Right lobe of liver (tissue), 6 donors: ENCODE measurements at regions not wholly inside any gene's neighbourhood (a gene's known extent, or its start where the extent isn't known, plus 50 kb on each side); places are given as distances from the start of the nearest gene placed in this dataset.

Source experiments
- ATAC-seq, 4 donors: fragments of 200-7000 bp; cut with Tn5 transposase; one replicate each; pipeline ENCODE4 v1.9.1; 2020; ENCODE audit warnings: mild to moderate bottlenecking in 4 of 4, moderate library complexity in 4 of 4
- DNase-seq, 3 donors: peaks; one replicate each; pipeline ENCODE4 v3.0.0-alpha.2; 2020
- H3K27ac ChIP-seq, 3 donors: fragments of 200-600 bp; one replicate each; pipeline ENCODE4 v1.8.0; 2022
- H3K27me3 ChIP-seq, 2 donors: fragments of 200-600 bp; one replicate each; pipeline ENCODE4 v1.8.0; 2022
- H3K36me3 ChIP-seq, 4 donors: fragments of 200-600 bp; sonication (generic) in 1 of 4; one replicate each; pipeline versions ENCODE4 v1.5.1 to v1.8.0; 2017 to 2022; ENCODE audit warnings: control low read depth in 1 of 4
- H3K4me1 ChIP-seq, 4 donors: fragments of 200-600 bp; sonication (generic) in 1 of 4; one replicate each; pipeline versions ENCODE4 v1.5.1 to v1.8.0; 2017 to 2022; ENCODE audit warnings: control low read depth in 1 of 4
- H3K4me3 ChIP-seq, 3 donors: fragments of 200-600 bp; one replicate each; pipeline ENCODE4 v1.8.0; 2022
- H3K9me3 ChIP-seq, 4 donors: fragments of 200-600 bp; sonication (generic) in 1 of 4; one replicate each; pipeline versions ENCODE4 v1.5.1 to v1.8.0; 2017 to 2022; ENCODE audit warnings: control low read depth in 1 of 4
- POLR2A ChIP-seq: fragments of 450-650 bp; IDR thresholded peaks from one replicate; pipeline ENCODE4 v1.6.1; 2017; ENCODE audit warnings: antibody characterized with exemption, mild to moderate bottlenecking
- WGBS: methylation state at CpG from one replicate; pipeline ENCODE4 v1.1.6; 2018; ENCODE audit warnings: low coverage, low lambda C conversion rate; ENCODE audit not compliant: insufficient coverage; ENCODE audit errors: missing lambda C conversion rate; 5-methylcytosine and 5-hydroxymethylcytosine counted together
- intact Hi-C, 2 donors: fragments of 100-400 bp; cut with DNase I; formaldehyde crosslinking; loops; one replicate each; pipeline versions ENCODE4 v1.11.2 to v1.14.1; 2022
- TF ChIP-seq, protein P1 (sequence below), 4 donors: fragments of 200-600 bp in 3 of 4; fragments of 450-650 bp in 1 of 4; IDR thresholded peaks; one replicate each; pipeline versions ENCODE4 v1.5.1 to v1.8.0; 2016 to 2022; ENCODE audit warnings: antibody characterized with exemption in 4 of 4, mild to moderate bottlenecking in 2 of 4
- donor health status: DM: no; HTN: yes; CAD: no.
- donor health status: DM: no; HTN: no; CAD: no.
- donor health status: DM: no; HTN: no; CAD: no.
- donor health status: DM: no; HTN: yes; CAD: no.
- donor health status: DM: no; HTN: yes; CAD: no.

DNA sequence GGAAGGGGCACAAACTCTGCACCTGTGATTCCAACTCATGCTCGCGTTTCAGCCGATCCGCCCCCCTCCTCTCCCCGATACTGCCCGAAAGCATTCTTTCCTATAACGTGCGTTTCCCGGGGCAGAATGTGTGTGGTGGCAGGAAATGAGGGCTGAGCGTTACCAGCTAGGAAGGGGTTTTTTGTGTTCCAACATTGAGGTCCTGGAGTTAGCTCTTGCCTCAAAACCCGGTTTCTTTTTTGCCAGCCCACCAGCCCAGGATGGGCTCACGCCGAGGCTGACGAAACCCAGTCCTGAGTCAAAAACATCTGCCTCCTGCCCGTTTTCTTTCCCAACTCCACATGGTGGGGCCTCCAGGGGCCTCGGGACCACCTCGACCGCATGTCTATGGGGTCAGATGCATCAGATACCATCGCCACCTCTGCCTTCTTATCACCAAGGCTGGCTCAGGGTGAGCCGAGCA is 113.7 kb upstream of the COPS8 start:
- ATAC-seq (no peak), DNase-seq (peak in 1 of 3 donors; percentile 41)
- H3K27ac ChIP-seq = no peak overlapping the region
- no peaks in the 10 kb centered on the region for H3K36me3 ChIP-seq
- 69% methylated on average over 7 of the region's 20 CpGs for WGBS
- no peaks in the 10 kb centered on the region for H3K27me3 ChIP-seq
- H3K4me3 ChIP-seq = no peak overlapping the region
- no peak for TF ChIP-seq POLR2A
- TF ChIP-seq, protein P1, sequence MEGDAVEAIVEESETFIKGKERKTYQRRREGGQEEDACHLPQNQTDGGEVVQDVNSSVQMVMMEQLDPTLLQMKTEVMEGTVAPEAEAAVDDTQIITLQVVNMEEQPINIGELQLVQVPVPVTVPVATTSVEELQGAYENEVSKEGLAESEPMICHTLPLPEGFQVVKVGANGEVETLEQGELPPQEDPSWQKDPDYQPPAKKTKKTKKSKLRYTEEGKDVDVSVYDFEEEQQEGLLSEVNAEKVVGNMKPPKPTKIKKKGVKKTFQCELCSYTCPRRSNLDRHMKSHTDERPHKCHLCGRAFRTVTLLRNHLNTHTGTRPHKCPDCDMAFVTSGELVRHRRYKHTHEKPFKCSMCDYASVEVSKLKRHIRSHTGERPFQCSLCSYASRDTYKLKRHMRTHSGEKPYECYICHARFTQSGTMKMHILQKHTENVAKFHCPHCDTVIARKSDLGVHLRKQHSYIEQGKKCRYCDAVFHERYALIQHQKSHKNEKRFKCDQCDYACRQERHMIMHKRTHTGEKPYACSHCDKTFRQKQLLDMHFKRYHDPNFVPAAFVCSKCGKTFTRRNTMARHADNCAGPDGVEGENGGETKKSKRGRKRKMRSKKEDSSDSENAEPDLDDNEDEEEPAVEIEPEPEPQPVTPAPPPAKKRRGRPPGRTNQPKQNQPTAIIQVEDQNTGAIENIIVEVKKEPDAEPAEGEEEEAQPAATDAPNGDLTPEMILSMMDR (IDR thresholded peaks at IDR 0.05) = no peak
- H3K4me1 ChIP-seq = no peaks in the 10 kb centered on the region
- H3K9me3 ChIP-seq = no peaks in the 10 kb centered on the region
- intact Hi-C loops = no loop called here

DNA sequence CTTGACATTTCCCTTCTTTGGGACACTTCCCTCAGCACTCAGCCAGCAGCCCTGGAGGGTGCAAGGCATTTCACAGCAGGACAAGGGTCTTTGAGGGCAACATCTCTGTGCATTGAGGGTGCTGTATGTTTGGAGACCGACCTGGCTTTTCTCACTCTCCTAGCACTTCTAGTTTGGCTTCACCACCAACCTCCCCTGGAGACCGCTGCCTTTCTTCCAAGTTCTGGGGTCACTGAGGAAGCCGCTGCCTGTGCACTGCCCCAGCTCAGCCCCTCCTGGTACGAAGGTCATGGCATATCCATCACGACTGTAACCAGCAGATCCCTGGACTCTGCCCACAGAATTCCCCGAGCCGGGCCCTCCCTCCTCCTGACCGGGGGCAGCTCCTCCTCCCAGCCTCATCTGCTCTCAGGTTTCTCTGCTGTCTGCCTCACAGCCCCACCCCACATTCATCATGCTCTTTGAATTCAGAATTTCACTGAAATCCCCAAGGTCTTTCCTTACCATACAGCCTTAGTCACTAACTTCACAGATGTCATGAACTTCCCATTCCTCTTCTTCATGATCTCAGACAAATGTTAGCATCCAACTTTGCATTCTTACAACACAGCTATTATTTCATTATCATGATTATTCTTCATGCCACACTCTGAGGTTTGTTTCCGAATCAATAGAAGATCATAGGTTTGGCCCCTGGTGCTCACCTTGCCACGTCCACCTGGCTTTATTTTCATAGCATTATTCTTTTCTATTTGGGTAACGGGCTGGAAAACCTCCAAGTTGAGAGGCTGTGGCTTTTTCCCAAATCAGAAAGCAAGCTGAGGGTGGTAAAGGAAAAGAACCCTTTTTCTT is 113.0 kb upstream of the COPS8 start:
- intact Hi-C loops = no loop called here
- DNase-seq = peak in 1 of 3 donors; percentile 61
- ATAC-seq = peak; percentile 15 to 71 (median 44)
- no peaks in the 10 kb centered on the region for H3K4me1 ChIP-seq
- no peaks in the 10 kb centered on the region for H3K36me3 ChIP-seq
- WGBS = 42% methylated on average over 8 of the region's 11 CpGs
- H3K27ac ChIP-seq = no peak overlapping the region
- H3K9me3 ChIP-seq = no peaks in the 10 kb centered on the region
- TF ChIP-seq, protein P1 (IDR thresholded peaks at IDR 0.05) = no peak
- no peak for TF ChIP-seq POLR2A
- no peaks in the 10 kb centered on the region for H3K27me3 ChIP-seq
- no peak overlapping the region for H3K4me3 ChIP-seq

DNA sequence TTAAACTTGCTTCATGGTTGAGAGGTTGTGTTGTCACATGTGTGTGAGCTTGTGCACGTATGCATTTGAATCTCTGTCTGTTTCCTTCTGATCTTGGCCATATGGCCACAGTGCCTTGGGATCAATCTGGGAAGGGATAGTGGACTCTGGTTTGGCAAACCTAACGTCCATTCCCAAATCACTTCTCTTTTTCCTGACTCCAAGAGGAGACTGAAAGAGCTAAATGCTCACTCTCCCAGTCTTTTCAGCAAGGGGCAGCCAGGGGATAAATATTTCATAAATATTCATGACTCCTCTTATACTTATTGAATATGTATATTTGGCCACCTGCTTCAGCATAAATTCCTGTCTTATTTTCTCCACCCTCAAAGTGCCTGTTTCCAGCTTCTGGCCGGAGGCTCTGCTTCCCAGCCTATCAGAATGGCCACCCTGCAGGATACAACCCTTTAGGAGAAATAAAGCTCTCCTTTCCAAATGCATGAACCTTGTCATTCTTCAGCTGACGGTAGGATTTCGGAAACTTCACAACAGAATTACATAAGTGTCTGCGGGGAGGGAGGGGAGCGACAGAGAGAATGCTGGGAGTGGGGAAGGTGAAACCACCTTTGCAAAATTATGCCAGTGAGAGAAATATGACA is 112.2 kb upstream of the COPS8 start:
- Histone ChIP-seq H3K36me3 (no peaks in the 10 kb centered on the region), H3K4me1 (no peaks in the 10 kb centered on the region), H3K27me3 (no peaks in the 10 kb centered on the region), H3K4me3 (no peak overlapping the region), H3K9me3 (no peaks in the 10 kb centered on the region), H3K27ac (no peak overlapping the region)
- intact Hi-C loops = no loop called here
- no peak for ATAC-seq
- no peak for TF ChIP-seq POLR2A
- TF ChIP-seq, protein P1 (IDR thresholded peaks at IDR 0.05) = no peak
- WGBS = 48% methylated on average over 5 of the region's 7 CpGs
- no peak for DNase-seq

DNA sequence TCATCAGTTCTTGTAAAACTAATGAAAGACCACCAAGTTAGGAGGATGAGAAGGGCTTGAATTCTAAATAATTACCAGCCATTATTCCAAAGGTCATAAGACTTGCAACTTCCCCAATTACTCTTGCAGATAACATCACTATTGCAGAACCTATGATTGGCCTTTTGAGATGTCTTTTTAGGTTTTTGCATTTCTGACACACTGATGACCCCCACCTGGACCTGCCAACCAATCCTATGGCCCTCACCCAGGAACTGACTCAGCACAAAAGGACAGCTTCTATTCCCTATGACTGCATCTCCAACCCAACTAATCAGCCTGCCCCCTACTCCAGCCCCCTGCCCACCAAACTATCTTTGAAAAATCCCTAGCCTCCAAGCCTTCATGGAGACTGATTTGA is 111.5 kb upstream of the COPS8 start:
- Histone ChIP-seq H3K4me3 (no peak overlapping the region), H3K27me3 (no peaks in the 10 kb centered on the region), H3K27ac (no peak overlapping the region), H3K9me3 (no peaks in the 10 kb centered on the region), H3K4me1 (no peaks in the 10 kb centered on the region), H3K36me3 (no peaks in the 10 kb centered on the region)
- intact Hi-C loops = no loop called here
- DNase-seq = no peak
- TF ChIP-seq, protein P1 (IDR thresholded peaks at IDR 0.05) = no peak
- TF ChIP-seq POLR2A = no peak
- no peak for ATAC-seq
